SK-N-SH (cell line): ENCODE measurements at regions not wholly inside any gene's neighbourhood (a gene's known extent, or its start where the extent isn't known, plus 50 kb on each side); places are given as distances from the start of the nearest gene placed in this dataset.

Source experiments
- CTCF ChIA-PET: fragments of 300-600, 350-600 bp; formaldehyde crosslinking; extraction: SDS; loops from one replicate; lab custom pipeline; 2021; lab: Yijun Ruan, JAX
- POLR2A ChIA-PET: fragments of 350-600 bp; sonication (Branson Sonifier 250); formaldehyde crosslinking; extraction: SDS; loops from one replicate; lab custom pipeline; 2020; ENCODE audit warnings: antibody characterized with exemption, inconsistent platforms; lab: Yijun Ruan, JAX
- DNase-seq: peaks from one replicate; pipeline ENCODE4 v3.0.0; 2012
- H2AFZ ChIP-seq: fragments of 200-600 bp; sonication (generic); 2 replicates; pipeline ENCODE4 v1.8.1; 2016; ENCODE audit warnings: antibody characterized with exemption, mild to moderate bottlenecking, low read depth
- H3F3A ChIP-seq: fragments of 200-600 bp; sonication (generic); replicated peaks from 2 replicates; pipeline ENCODE3; 2016; ENCODE audit warnings: antibody characterized with exemption, mild to moderate bottlenecking; ENCODE audit not compliant: insufficient read depth
- H3K27ac ChIP-seq, 2 experiments: fragments of 200-500 bp in 1 of 2; fragments of 200-600 bp in 1 of 2; sonication (Bioruptor generic) in 1 of 2; sonication (generic), shearing (Covaris generic) in 1 of 2; 2 replicates each; pipeline versions ENCODE4 v1.5.1 to v1.6.1; 2014 to 2016; ENCODE audit warnings: low read depth in 2 of 2, inconsistent platforms in 1 of 2, low read length in 1 of 2, mild to moderate bottlenecking in 1 of 2, mixed read lengths in 1 of 2
- H3K27me3 ChIP-seq: fragments of 200-600 bp; sonication (generic), shearing (Covaris generic); 2 replicates; pipeline ENCODE4 v1.6.1; 2016; ENCODE audit warnings: mixed run types; ENCODE audit not compliant: insufficient read depth
- H3K36me3 ChIP-seq, 2 experiments: fragments of 200-500 bp in 1 of 2; fragments of 200-600 bp in 1 of 2; sonication (Bioruptor generic) in 1 of 2; sonication (generic) in 1 of 2; replicated peaks in 1 of 2; 2 replicates each; pipeline versions ENCODE3 to v1.5.1; 2014 to 2016; ENCODE audit warnings: low read length in 1 of 2, mild to moderate bottlenecking in 1 of 2; ENCODE audit not compliant: insufficient read depth in 2 of 2, control insufficient read depth in 1 of 2
- H3K4me1 ChIP-seq, 2 experiments: fragments of 200-500 bp in 1 of 2; fragments of 200-600 bp in 1 of 2; sonication (Bioruptor generic) in 1 of 2; sonication (generic), shearing (Covaris generic) in 1 of 2; 2 replicates each; pipeline versions ENCODE4 v1.5.1 to v1.6.1; 2014 to 2016; ENCODE audit warnings: low read depth in 1 of 2, low read length in 1 of 2, mixed run types in 1 of 2; ENCODE audit not compliant: insufficient read depth in 2 of 2, control insufficient read depth in 1 of 2
- H3K4me2 ChIP-seq: fragments of 200-600 bp; sonication (generic), shearing (Covaris generic); 2 replicates; pipeline ENCODE4 v1.6.1; 2017; ENCODE audit warnings: mixed run types
- H3K4me3 ChIP-seq, 2 experiments: fragments of 200-500 bp in 1 of 2; fragments of 200-600 bp in 1 of 2; sonication (Bioruptor generic) in 1 of 2; sonication (generic), shearing (Covaris generic) in 1 of 2; 2 replicates each; pipeline versions ENCODE4 v1.5.1 to v1.8.1; 2014 to 2016; ENCODE audit warnings: low read depth in 2 of 2, inconsistent platforms in 1 of 2, low read length in 1 of 2, mild to moderate bottlenecking in 1 of 2, mixed read lengths in 1 of 2, moderate library complexity in 1 of 2
- H3K79me2 ChIP-seq: fragments of 200-600 bp; sonication (generic); 2 replicates; pipeline ENCODE4 v1.8.1; 2017; ENCODE audit warnings: mild to moderate bottlenecking; ENCODE audit not compliant: insufficient read depth
- H3K9ac ChIP-seq: fragments of 200-600 bp; sonication (generic); 2 replicates; pipeline ENCODE4 v1.6.1; 2017; ENCODE audit warnings: mixed run types
- H3K9me2 ChIP-seq: fragments of 200-600 bp; sonication (generic); 2 replicates; pipeline ENCODE4 v1.6.1; 2017; ENCODE audit warnings: mixed run types
- H3K9me3 ChIP-seq: fragments of 200-600 bp; sonication (generic); 2 replicates; pipeline ENCODE4 v1.6.1; 2017; ENCODE audit warnings: mixed run types, mild to moderate bottlenecking, moderate library complexity
- H4K20me1 ChIP-seq: fragments of 200-600 bp; sonication (generic); 2 replicates; pipeline ENCODE4 v1.6.1; 2017; ENCODE audit warnings: mild to moderate bottlenecking, mixed run types; ENCODE audit not compliant: insufficient read depth
- CTCF ChIP-seq: fragments of 200-600 bp; sonication (generic); IDR thresholded peaks from 2 replicates; pipeline ENCODE4 v1.6.1; 2017; ENCODE audit warnings: antibody characterized with exemption, mild to moderate bottlenecking, moderate library complexity
- ELF1 ChIP-seq: IDR thresholded peaks from 2 replicates; pipeline ENCODE4 v1.4.0; 2012
- FOXM1 ChIP-seq: IDR thresholded peaks from 2 replicates; pipeline ENCODE4 v1.4.0; 2012; ENCODE audit warnings: low read depth, mild to moderate bottlenecking
- GABPA ChIP-seq: IDR thresholded peaks from 2 replicates; pipeline ENCODE4 v1.4.0; 2012; ENCODE audit warnings: low read depth, mild to moderate bottlenecking
- GATA2 ChIP-seq: sonication (generic); formaldehyde crosslinking; IDR thresholded peaks from 2 replicates; pipeline ENCODE4 v1.5.0; 2020; ENCODE audit warnings: mild to moderate bottlenecking, missing genetic modification reagents
- JUND ChIP-seq: IDR thresholded peaks from 2 replicates; pipeline ENCODE4 v1.4.0; 2012
- MXI1 ChIP-seq: IDR thresholded peaks from 2 replicates; pipeline ENCODE4 v1.6.1; 2012; ENCODE audit warnings: mild to moderate bottlenecking, low read depth, low read length, improper control_type of control experiment
- NRF1 ChIP-seq: IDR thresholded peaks from 2 replicates; pipeline ENCODE4 v1.6.1; 2012; ENCODE audit warnings: low read depth, mild to moderate bottlenecking, low read length
- RCOR1 ChIP-seq: fragments of 150-350 bp; IDR thresholded peaks from 2 replicates; pipeline ENCODE4 v1.6.1; 2017; ENCODE audit warnings: antibody characterized with exemption, low read length
- SMC3 ChIP-seq: IDR thresholded peaks from 2 replicates; pipeline ENCODE4 v1.6.1; 2012; ENCODE audit warnings: low read depth, low read length, improper control_type of control experiment
- TAF1 ChIP-seq: IDR thresholded peaks from 2 replicates; pipeline ENCODE4 v1.6.1; 2012; ENCODE audit warnings: low read depth, mild to moderate bottlenecking, low read length, moderate library complexity, borderline replicate concordance
- USF1 ChIP-seq: IDR thresholded peaks from 2 replicates; pipeline ENCODE4 v1.4.0; 2012; ENCODE audit warnings: low read depth, borderline replicate concordance
- USF2 ChIP-seq: fragments of 150-350 bp; IDR thresholded peaks from 2 replicates; pipeline ENCODE4 v1.6.1; 2017; ENCODE audit warnings: antibody characterized with exemption, low read length, low read depth, borderline replicate concordance
- YY1 ChIP-seq: IDR thresholded peaks from 2 replicates; pipeline ENCODE4 v1.4.0; 2012; ENCODE audit warnings: low read depth, mild to moderate bottlenecking
- WGBS: methylation state at CpG from one replicate; pipeline ENCODE4 v1.1.6; 2017; ENCODE audit warnings: low lambda C conversion rate; 5-methylcytosine and 5-hydroxymethylcytosine counted together

GRCh38 chr7:53087274-53087673 is 51.8 kb downstream of the POM121L12 start:
- Histone ChIP-seq H3K36me3 (no peaks in the 10 kb centered on the region), H3K9me2 (no peaks in the 10 kb centered on the region; the same call in 1 of the 2 replicates), H3K79me2 (no peaks in the 10 kb centered on the region), H2AFZ (no peak overlapping the region), H3K27me3 (no peaks in the 10 kb centered on the region), H3K4me2 (no peak overlapping the region), H3K4me1 (no peaks in the 10 kb centered on the region), H4K20me1 (no peaks in the 10 kb centered on the region), H3F3A (no peaks in the 10 kb centered on the region), H3K4me3 (no peak overlapping the region), H3K9me3 (no peaks in the 10 kb centered on the region; the same call in 1 of the 2 replicates), H3K27ac (no peak overlapping the region), H3K9ac (no peak overlapping the region)
- CTCF ChIA-PET = interaction anchor here (0.7 kb wide), 1 partner anchor 12 kb away, joined by 4 read pairs; no protein-coding TSS in a partner anchor
- WGBS = 70% methylated on average over 17 of the region's 17 CpGs
- DNase-seq = no peak
- POLR2A ChIA-PET = no interaction called here
- TF ChIP-seq GATA2 (CRISPR knock-in tag) = no peak
- TF ChIP-seq YY1 = no peak
- TF ChIP-seq RCOR1 = no peak
- no peak for TF ChIP-seq MXI1

- Histone ChIP-seq H3K4me1 (no peaks in the 10 kb centered on the region), H3K4me2 (no peak overlapping the region), H3K27ac (no peak overlapping the region), H3F3A (no peaks in the 10 kb centered on the region), H3K4me3 (no peak overlapping the region), H3K9me2 (no peaks in the 10 kb centered on the region; the same call in 1 of the 2 replicates), H4K20me1 (no peaks in the 10 kb centered on the region), H3K9me3 (no peaks in the 10 kb centered on the region), H2AFZ (no peak overlapping the region), H3K36me3 (no peaks in the 10 kb centered on the region), H3K9ac (no peak overlapping the region), H3K27me3 (no peaks in the 10 kb centered on the region), H3K79me2 (no peaks in the 10 kb centered on the region)
- POLR2A ChIA-PET = no interaction called here
- CTCF ChIA-PET = interaction anchor here (0.7 to 1.5 kb wide), 2 partner anchors 10 to 173 kb away, joined by 3 read pairs; no protein-coding TSS in a partner anchor
- TF ChIP-seq JUND (no peak), USF2 (no peak), SMC3 (no peak), NRF1 (no peak), YY1 (no peak), TAF1 (no peak), GABPA (no peak), CTCF (no peak), GATA2 (CRISPR knock-in tag) (no peak), FOXM1 (no peak), USF1 (no peak), ELF1 (no peak)
- WGBS = 14% methylated on average over 3 of the region's 3 CpGs
- DNase-seq = no peak
Observed at GRCh38 chr7:53094191-53094590, 58.8 kb downstream of the POM121L12 start.
